Stimulated activated CD4-positive, alpha-beta T cell treated with anti-CD3 and anti-CD28 coated beads, TNF-alpha, amount 100 ng/mL, for 1 hour (primary cell): ENCODE measurements at regions not wholly inside any gene's neighbourhood (a gene's known extent, or its start where the extent isn't known, plus 50 kb on each side); places are given as distances from the start of the nearest gene placed in this dataset.

ENCODE experiments used
- DNase-seq, 3 donors: peaks; one replicate each; pipeline ENCODE4 v3.0.0-alpha.2; 2020; ENCODE audit warnings: low read depth in 3 of 3, low spot score in 1 of 3

DNA sequence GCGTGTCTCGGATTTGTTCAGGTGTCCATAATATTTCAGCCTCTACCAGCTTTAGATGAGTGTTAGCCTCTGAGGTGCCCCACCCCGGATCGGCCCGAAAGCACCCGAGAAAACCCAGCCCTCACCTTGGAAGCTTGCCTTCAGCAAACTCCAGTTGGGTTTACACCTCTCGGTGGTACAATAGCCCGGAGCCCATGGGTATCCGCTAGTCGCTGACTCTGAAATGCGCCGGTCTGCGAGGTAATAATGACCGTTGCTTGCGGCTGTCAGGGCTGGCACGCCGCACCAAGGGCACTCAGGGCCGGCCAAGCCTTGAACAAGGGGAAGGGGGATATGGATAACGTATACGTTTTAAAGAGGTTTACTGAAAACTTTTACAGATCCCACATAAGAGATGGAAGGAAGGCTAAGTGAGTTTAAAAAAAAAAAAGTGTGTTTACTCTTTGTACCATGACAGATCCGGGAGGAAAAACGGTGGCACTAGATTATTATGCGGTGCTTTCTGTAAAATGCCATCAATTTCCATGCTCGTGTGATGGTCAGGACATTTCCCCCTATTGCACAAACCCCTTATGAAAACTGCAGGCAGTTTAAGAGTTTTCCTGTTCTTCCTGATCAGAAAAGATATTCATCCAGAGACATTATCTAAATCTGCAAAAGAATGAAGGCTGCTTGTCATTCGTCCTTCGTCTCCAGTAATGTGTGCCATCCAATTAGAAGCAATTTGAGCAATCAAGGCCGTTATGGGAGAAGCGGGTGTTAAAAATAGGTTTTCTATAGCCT lies 124.2 kb downstream of the TMEM161B start:
- DNase-seq: no peak

- DNase-seq: no peak
Observed at GRCh38 chr5:88143693-88144218, 124.9 kb downstream of the TMEM161B start.

DNA sequence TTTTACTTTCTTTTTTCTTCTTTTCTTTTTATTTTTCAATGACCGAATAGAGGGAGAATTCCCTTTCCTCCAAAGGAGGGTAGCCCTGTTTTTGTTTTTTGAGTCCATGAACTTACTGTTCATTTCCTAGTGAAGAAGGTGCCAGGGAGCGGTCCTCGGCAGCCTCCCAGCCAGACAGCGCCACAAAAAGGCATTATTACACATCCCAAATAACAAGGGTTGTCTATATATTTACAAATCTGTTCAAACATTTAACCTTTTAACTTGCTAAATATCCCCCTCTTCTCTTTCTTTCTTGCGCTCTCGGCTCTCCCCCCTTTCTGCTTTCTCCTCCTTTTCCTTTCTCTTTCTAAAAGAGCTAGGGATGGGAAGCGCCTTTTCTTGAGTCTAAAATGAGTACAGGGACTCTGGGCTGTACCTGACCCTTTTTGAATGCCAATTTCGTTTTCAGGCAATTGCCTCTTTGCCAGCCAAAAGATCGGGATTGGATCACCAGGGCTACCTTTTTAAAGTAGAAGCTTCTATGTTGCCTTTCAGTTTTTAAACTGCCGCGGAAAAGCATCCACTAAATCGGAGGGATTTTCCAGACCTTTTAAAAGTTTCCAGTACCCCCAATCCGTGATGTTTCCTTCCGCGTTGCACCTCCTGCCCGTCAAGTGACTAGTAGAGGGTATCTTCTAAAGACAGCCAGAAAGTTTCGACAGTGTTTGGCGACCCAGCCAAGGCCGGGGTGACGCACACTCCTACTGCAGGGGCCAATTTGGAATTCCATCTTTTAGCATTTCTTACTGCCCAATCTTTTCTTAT lies 125.6 kb downstream of the TMEM161B start:
- no peak for DNase-seq

GRCh38 chr5:88142636-88142885 lies 126.1 kb downstream of the TMEM161B start:
- DNase-seq: no peak

GRCh38 chr5:88140856-88141752 lies 127.5 kb downstream of the TMEM161B start:
- DNase-seq: peak; percentile 26 to 48 (median 34)

GRCh38 chr5:88140396-88140855 lies 128.2 kb downstream of the TMEM161B start:
- DNase-seq: no peak

GRCh38 chr5:88130211-88130815 lies 138.3 kb downstream of the TMEM161B start:
- DNase-seq: no peak

DNA sequence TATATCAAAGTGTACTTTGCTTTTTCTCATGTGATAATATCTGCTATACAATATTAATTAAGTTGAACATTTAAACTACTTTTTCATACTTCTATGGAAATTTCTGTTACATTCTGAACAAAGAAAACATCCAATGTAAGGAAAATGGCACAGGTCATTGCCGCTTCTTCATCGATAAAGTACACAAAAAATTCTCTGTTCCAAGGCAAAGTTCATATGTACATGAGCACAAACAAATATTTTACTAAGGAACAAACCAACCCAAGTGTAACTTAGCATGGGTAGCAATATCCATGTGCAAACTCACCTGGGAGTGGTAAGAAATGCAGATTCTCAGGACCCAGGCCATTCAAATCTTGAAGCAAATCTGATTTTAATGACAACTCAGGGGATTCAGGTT lies 139.8 kb downstream of the TMEM161B start:
- DNase-seq: no peak

- DNase-seq: no peak
Observed at GRCh38 chr5:88119535-88120125, 149.0 kb downstream of the TMEM161B start.

- no peak for DNase-seq
Observed at GRCh38 chr5:88118179-88118578, 150.5 kb downstream of the TMEM161B start.

DNA sequence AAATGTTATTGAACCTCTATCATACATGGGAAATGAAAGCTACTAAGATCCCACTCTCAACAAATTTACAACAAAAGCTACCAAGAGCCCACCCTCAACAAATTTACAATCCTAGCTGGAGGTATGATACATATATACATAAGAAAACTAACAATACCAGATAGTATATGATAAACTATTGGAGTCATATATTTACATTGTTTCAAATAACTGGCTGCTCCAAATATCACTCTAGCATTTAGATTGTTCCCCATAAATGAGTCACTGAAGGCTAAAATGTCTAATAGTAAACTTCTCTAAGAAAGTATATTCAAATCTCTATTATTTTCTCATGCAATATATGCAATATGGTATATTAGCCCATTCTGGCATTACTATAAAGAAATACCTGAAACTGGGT lies 151.1 kb downstream of the TMEM161B start:
- DNase-seq: no peak

- no peak for DNase-seq
Observed at GRCh38 chr5:88116396-88116795, 152.2 kb downstream of the TMEM161B start.

DNA sequence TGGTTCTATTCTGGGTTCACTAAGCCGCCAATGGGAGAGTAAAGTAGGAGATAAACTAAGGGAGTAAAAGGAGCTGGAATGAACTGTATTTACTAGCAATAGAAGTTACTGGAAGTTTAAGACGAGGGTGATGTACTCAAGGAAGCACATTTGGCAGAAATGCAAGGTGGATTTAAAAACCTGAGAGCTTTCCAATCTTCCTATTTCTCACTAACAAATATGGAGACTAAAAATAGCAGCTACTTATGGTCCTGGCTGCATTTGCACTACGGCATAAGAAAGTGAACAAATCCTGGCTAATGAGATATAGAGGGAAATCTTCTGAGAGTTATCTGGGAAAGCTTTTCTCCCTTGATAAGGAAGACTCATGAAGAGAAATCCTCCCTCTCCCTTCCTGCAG lies 153.4 kb downstream of the TMEM161B start:
- DNase-seq: no peak

GRCh38 chr5:88113429-88113828 lies 155.2 kb downstream of the TMEM161B start:
- DNase-seq: no peak

- DNase-seq: no peak
Observed at GRCh38 chr5:88109818-88110217, 158.8 kb downstream of the TMEM161B start.

- no peak for DNase-seq
Observed at GRCh38 chr5:88108490-88109279, 160.0 kb downstream of the TMEM161B start.

DNA sequence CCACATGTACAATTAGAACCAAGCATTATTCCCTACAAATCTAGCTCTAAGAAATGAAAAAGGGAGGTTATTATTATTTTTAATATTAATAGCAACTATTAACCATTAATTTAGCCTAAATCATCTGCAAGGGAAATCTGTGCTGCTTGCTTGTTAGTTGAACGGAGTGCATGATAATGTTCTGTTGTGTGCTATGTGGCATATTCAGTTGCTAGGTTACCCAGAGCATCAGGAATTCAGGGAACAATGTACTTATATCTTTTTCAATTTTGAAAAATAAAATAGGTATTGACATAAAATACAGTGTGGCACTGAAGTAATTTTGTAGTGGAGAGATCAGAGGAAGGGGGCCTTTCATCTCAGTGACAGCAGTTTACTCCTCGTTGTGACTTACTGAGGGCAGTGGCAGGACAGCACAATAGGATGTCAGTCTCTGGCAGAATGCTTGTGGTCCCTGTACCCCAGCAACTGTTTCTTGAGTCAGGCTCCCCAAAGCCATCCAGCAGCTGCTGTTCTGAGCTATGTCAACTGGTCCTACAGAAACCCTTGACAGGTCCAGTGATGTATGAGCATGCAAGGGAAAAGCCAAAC lies 173.6 kb downstream of the TMEM161B start:
- DNase-seq: no peak

DNA sequence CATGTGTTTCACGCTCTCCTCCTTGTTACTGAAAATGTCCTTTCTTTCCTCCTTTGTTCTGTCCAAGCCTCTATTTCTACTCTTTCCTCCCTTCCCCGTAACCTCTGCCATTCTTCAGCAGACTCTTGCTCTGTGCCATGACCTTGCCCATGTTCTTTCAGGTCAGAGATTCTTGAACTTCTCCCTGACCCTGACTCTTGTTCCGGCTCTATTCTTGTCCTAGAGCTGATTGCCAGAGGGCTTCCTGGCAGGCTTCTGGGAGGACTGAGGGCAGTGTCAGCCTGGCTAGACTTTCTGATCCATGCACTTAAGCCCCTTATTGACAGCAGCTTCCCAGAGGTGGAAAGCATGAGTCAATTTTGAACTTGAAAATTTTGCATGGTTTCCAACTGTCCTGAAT lies 174.2 kb downstream of the TMEM161B start:
- DNase-seq: no peak

GRCh38 chr5:88093765-88094164 lies 174.9 kb downstream of the TMEM161B start:
- DNase-seq: no peak
